Stimulated activated CD4-positive, alpha-beta T cell treated with anti-CD3 and anti-CD28 coated beads, Interleukin-15, amount 100 ng/mL, for 48 hours (primary cell): ENCODE measurements at regions not wholly inside any gene's neighbourhood (a gene's known extent, or its start where the extent isn't known, plus 50 kb on each side); places are given as distances from the start of the nearest gene placed in this dataset.

Experiments used
- DNase-seq, 2 donors: peaks; one replicate each; pipeline ENCODE4 v3.0.0-alpha.2; 2020; ENCODE audit warnings: low read depth in 2 of 2

GRCh38 chr10:14391342-14391741 is 60.6 kb upstream of the FRMD4A start:
- DNase-seq, result no peak

- DNase-seq, result peak; percentile 20
These were observed 59.4 kb upstream of the FRMD4A start for GRCh38 chr10:14389981-14390590.

GRCh38 chr10:14385596-14386593 is 55.2 kb upstream of the FRMD4A start:
- DNase-seq, result peak; percentile 38 to 60

GRCh38 chr10:14384915-14385314 is 54.2 kb upstream of the FRMD4A start:
- DNase-seq, result no peak

DNA sequence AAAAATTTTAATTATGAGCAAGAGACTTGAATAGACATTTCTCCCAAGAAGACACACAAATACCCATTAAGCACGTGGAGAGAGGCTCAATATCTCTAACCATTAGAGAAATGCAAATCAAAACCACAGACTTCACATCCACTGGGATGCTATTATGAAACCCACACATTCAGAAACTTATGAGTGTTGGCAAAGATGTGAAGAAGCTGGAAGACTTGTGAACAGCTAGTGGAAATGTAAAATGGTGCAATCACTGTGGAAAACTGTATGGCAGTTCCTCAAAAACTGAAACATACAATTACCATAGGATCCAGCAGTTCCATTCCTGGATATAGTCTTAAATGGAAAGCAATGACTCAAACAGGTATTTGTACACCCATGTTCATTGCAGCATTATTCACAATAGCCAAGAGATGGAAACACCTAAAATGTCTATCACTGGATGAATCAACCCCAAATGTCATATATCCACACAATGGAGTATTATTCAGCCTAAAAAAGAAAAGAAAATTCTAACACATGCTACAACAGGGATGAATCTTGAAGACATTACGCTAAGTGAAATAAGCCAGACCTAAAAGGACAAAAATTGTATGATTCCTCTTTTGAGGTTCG is 53.5 kb upstream of the FRMD4A start:
- no peak for DNase-seq

DNA sequence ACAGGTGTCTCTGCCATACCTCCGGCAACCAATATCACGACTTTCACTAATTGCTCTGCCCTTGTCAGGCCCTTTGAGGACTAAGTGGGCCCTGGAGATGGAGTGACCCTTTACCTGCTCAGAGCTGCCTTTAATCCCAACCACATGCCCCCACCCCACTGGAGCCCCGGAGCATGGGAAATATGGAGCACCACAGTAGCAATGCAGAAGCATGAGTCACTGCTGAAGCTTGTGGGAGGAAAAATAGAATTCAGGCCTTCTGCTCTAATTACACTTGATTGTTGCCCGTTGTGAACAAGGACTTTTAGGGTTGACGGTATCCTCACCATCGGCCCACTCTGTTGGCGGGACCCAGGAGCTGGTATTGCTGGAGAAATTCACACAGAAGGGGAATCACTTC is 52.5 kb upstream of the FRMD4A start:
- no peak for DNase-seq

GRCh38 chr10:14382531-14382930 is 51.8 kb upstream of the FRMD4A start:
- no peak for DNase-seq

GRCh38 chr10:14382022-14382421 is 51.3 kb upstream of the FRMD4A start:
- peak; percentile 9 to 14 for DNase-seq

GRCh38 chr10:14381475-14381874 is 50.8 kb upstream of the FRMD4A start:
- DNase-seq, result no peak

GRCh38 chr10:14380746-14381145 is 50.0 kb upstream of the FRMD4A start:
- DNase-seq, result no peak
